HG03066 (cell line): ENCODE measurements at regions not wholly inside any gene's neighbourhood (a gene's known extent, or its start where the extent isn't known, plus 50 kb on each side); places are given as distances from the start of the nearest gene placed in this dataset.

Experiments
- ATAC-seq: cut with Tn5 transposase; IDR thresholded peaks from one replicate; pipeline ENCODE4 v1.9.1; 2021; ENCODE audit warnings: low read depth; ENCODE audit not compliant: unreplicated experiment

- ATAC-seq = no peak
Observed at GRCh38 chr14:97539884-97540283, 742.7 kb downstream of the VRK1 start.

GRCh38 chr14:97543221-97543620, 746.0 kb downstream of the VRK1 start:
- ATAC-seq = no peak

DNA sequence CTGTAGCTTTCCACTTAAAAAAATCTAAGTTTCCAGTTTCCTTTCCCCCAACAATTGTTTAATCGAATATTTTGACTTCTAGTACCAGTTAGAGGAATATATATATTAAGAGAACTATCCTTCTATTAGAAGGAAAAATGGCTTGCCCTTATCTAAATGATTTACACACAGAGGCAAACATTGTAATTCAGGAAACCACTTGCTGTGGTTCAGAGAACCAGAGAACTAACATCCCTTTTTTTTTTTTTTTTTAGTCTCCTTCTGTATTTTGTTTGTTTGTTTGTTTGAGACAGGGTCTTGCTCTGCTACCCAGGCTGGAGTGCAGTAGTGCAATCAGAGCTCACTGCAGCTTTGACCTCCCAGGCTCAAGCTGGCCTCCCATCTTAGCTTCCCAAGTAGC, 746.6 kb downstream of the VRK1 start:
- ATAC-seq = no peak

- no peak for ATAC-seq
Observed at GRCh38 chr14:97544571-97544970, 747.4 kb downstream of the VRK1 start.

DNA sequence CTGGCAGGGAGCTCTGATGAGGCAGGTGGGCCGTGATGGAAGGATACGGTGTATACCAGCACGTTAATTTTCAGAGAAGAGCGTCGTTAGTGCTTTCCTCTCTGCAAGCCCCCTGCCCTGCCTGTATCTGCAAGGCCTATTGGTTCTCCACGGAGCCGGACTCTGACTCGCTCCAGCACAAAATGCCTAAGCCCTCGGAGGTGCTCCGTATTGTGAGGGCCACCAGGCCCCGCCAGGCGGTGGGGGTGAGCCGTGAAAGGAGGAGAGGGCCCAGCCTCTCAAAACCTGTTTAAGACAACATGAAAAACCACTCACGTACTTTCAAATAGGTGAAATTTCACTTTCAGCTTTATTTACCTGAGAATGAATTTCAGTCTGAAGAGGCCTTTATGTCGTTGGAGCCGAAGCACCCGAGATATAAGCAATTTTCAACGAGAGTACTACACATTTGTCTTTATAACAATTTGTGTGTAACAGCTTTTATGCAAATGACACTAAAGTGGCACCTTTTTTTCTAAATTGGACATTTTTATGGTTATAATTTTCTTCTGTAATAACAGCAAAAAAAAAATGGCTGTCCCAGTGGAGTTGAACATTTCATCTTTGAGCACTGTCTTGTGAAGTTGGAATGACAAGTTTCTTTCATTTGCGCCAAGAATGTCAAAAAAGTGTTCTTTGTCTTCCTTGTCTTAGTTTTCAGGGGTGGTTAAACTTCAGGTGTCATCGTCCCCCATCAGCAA, 749.5 kb downstream of the VRK1 start:
- no peak for ATAC-seq

GRCh38 chr14:97550463-97550862, 753.3 kb downstream of the VRK1 start:
- no peak for ATAC-seq

GRCh38 chr14:97554597-97554996, 757.4 kb downstream of the VRK1 start:
- no peak for ATAC-seq

GRCh38 chr14:97564334-97564733, 767.2 kb downstream of the VRK1 start:
- ATAC-seq = no peak

- no peak for ATAC-seq
Observed at GRCh38 chr14:97571201-97571600, 774.0 kb downstream of the VRK1 start.

DNA sequence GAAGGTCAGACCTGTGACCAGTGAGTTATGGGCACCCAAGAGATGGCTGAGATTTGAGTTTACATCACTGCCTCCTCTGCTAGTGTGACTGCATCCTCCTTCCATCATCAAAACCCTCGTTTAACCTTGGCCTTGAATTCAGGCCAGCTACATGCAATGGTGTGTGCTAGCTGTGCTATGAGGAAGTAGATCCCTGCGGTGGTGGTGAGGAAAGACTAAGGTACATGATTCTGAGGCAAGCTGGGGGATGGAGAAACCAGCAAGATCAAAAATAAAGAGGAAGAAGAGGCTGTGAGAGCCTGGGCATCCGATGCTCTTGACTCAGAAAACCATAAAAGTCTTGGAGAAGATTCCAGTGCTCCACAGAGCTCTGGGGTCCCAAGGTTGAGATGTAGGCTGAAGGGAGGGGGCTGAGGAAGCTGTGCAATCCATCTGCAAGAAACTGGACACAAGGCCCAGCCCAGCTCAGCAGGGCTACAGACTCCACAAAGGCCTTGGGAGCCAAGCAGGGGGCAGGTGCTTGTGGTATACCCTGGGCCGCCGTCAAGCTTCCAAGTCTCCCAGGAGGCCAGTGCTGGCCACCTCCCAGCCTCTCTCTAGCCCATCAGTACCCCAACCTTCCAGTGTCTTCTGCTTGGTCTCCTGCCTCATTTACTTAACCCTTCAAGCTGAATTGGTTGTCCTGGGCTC, 774.8 kb downstream of the VRK1 start:
- no peak for ATAC-seq

- ATAC-seq = no peak
Observed at GRCh38 chr14:97572583-97573458, 775.6 kb downstream of the VRK1 start.

- no peak for ATAC-seq
Observed at GRCh38 chr14:97575677-97576076, 778.5 kb downstream of the VRK1 start.

GRCh38 chr14:97578982-97579548, 781.9 kb downstream of the VRK1 start:
- no peak for ATAC-seq

DNA sequence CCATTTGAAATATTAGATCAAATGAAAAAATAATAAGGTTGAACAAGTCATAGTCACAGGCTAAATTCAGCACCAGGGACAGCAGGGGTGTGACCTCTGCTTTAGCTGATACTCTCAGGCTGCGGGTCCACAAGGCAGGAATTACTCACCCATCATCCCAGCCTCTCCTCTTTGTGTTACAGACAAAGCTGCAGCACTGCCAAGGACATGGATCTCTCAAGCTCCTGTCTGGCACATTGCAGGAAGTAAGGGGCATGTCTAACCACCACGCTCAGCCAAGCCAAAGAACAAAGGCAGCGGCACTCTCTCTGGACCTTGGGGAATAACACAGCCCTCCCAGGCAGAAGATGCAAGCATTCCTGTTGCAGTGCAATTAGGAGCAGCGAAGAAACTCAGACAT, 783.8 kb downstream of the VRK1 start:
- ATAC-seq = no peak

- ATAC-seq = no peak
Observed at GRCh38 chr14:97582022-97582421, 784.8 kb downstream of the VRK1 start.

GRCh38 chr14:97584528-97584927, 787.3 kb downstream of the VRK1 start:
- no peak for ATAC-seq

DNA sequence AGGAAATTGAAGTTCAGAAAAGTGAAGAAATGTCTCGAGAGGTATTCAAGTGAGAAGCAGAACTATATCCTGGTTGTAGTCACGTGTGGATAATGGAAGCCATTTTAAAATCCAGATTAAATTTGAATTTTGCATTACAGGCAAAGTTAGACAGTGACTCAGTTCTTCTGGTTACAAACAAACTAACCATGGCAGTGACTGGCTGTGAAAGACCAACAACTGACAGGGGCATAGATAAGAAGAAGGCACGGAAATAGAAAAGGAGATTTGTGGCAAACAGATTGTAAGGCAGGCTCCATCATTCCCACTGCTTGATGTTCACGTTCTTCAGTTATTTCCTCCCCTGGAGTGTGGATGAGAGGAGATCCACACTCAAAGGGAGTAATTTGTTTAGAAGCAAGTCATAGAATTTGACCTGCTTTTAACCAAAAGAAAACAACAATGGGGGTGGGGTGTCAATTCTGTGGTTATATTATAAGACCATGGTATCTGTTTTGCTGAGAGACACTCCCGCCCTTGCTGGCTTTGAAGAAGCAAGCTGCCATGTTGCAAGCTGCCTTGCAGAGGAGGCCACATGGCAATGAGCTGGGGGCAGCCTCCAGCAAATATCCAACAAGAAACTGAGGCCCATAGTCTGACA, 795.3 kb downstream of the VRK1 start:
- ATAC-seq = no peak

- ATAC-seq = no peak
Observed at GRCh38 chr14:97594306-97594705, 797.1 kb downstream of the VRK1 start.

- no peak for ATAC-seq
Observed at GRCh38 chr14:97602438-97603117, 805.4 kb downstream of the VRK1 start.

DNA sequence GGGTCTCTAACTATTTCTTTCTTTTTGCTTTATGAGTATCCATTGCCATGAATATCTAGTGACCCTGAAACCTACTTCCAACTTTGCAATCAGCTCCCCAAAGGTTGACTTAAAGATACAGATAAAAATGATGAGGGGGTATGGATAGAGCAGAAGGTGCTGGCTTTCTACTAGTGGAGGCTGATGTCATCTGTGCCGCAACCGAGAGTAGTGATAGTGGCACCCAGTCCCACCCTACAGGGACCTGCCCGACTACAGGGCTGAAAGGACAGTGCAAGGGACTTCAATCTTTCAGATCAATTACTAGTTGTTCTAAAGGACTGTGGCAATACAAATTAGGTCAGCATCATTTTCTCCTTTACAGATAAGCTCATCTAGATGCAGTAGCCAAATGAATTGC, 806.0 kb downstream of the VRK1 start:
- ATAC-seq = no peak
